CD4-positive, CD25-positive, alpha-beta regulatory T cell (primary cell): ENCODE measurements at regions not wholly inside any gene's neighbourhood (a gene's known extent, or its start where the extent isn't known, plus 50 kb on each side); places are given as distances from the start of the nearest gene placed in this dataset.

Experiments used
- ATAC-seq, 2 donors: fragments of 150-1000 bp; cut with Tn5 transposase; one replicate each; pipeline ENCODE4 v1.10.0; 2021; ENCODE audit warnings: low read depth in 2 of 2, moderate number of reproducible peaks in 2 of 2, moderate library complexity in 1 of 2
- DNase-seq, 3 donors: peaks; one replicate each; pipeline versions ENCODE4 v3.0.0 to v3.0.0-alpha.2; 2012 to 2022; ENCODE audit warnings: mixed read lengths in 1 of 3
- H3K27ac ChIP-seq: one replicate; pipeline ENCODE4 v1.7.0; 2013; ENCODE audit warnings: mild to moderate bottlenecking, low read length; ENCODE audit not compliant: insufficient read depth, poor library complexity, severe bottlenecking
- H3K27me3 ChIP-seq: one replicate; pipeline ENCODE4 v1.7.0; 2013; ENCODE audit warnings: low read length; ENCODE audit not compliant: control insufficient read depth, insufficient read depth
- H3K36me3 ChIP-seq: one replicate; pipeline ENCODE4 v1.7.0; 2013; ENCODE audit warnings: mild to moderate bottlenecking, low read length, moderate library complexity; ENCODE audit not compliant: control insufficient read depth, insufficient read depth
- H3K4me1 ChIP-seq: 2 replicates; pipeline ENCODE4 v1.7.0; 2013; ENCODE audit warnings: mild to moderate bottlenecking, low read length; ENCODE audit not compliant: insufficient read depth, control insufficient read depth, poor library complexity, severe bottlenecking
- H3K4me3 ChIP-seq: one replicate; pipeline ENCODE4 v1.7.0; 2013; ENCODE audit warnings: low read depth, mild to moderate bottlenecking, low read length, moderate library complexity
- H3K9me3 ChIP-seq, 2 experiments: 1 replicate in 1 of 2; 2 replicates in 1 of 2; pipeline ENCODE4 v1.7.0; 2013; ENCODE audit warnings: low read length in 2 of 2, mild to moderate bottlenecking in 1 of 2, moderate library complexity in 1 of 2; ENCODE audit not compliant: control insufficient read depth in 2 of 2
- H3K27ac Mint-ChIP-seq, 3 donors: one replicate each; pipeline ENCODE4 v1.8.0; 2020 to 2022; ENCODE audit warnings: mild to moderate bottlenecking in 3 of 3, mixed read lengths in 3 of 3, moderate library complexity in 2 of 3
- H3K27me3 Mint-ChIP-seq: one replicate; pipeline ENCODE4 v1.8.0; 2022; ENCODE audit warnings: mild to moderate bottlenecking, mixed read lengths
- H3K36me3 Mint-ChIP-seq: one replicate; pipeline ENCODE4 v1.8.0; 2020; ENCODE audit warnings: mixed read lengths
- H3K4me1 Mint-ChIP-seq, 4 donors: one replicate each; pipeline ENCODE4 v1.8.0; 2020 to 2022; ENCODE audit warnings: mixed read lengths in 4 of 4, mild to moderate bottlenecking in 1 of 4
- H3K4me3 Mint-ChIP-seq, 4 donors: one replicate each; pipeline ENCODE4 v1.8.0; 2020 to 2022; ENCODE audit warnings: mild to moderate bottlenecking in 4 of 4, mixed read lengths in 4 of 4, moderate library complexity in 3 of 4
- H3K9me3 Mint-ChIP-seq, 7 donors: one replicate each; pipeline ENCODE4 v1.8.0; 2020 to 2022; ENCODE audit warnings: mixed read lengths in 7 of 7, mild to moderate bottlenecking in 3 of 7, moderate library complexity in 2 of 7

DNA sequence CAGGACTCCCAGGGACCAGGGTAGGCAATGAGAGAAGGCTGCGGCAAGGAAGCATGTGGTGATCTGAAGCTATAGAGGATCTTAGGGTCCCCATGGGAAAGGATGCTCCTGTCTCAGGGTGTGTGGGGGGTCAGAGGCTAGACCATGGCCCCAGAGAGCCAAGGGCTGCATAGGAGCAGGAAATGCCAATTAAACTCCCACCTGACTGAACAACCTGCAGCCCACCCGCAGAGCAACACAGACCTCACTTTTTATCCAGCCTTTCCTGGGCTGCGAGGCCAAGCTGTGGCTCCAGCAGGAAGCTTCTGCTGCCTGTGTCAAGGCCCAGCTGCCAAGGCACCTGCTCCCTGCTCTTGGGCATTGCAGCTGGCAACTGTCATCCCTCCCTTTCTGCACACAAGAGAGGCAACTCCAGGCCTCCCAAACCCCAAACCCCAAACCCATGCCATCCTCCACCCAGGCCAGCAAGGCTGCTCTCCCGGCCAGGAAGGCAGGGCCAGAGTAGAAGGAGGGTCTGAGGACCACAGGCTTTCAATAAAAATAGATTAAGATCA, 290.1 kb downstream of the FOXO1 start:
- DNase-seq = no peak
- Mint-ChIP-seq H3K4me3 (peak overlapping the region in 1 of 4 donors; percentile 13), H3K36me3 (peaks cover under 1% of the 10 kb centered on the region), H3K4me1 (peaks cover 17 to 72% (median 36%) of the 10 kb centered on the region in 4 donors), H3K27ac (peak overlapping the region in 2 of 3 donors; percentile 13 to 27), H3K27me3 (no peaks in the 10 kb centered on the region), H3K9me3 (peaks cover 0 to 4% (median 2%) of the 10 kb centered on the region in 7 donors)
- Histone ChIP-seq H3K4me3 (no peak overlapping the region), H3K36me3 (no peaks in the 10 kb centered on the region), H3K27me3 (no peaks in the 10 kb centered on the region), H3K9me3 (no peaks in the 10 kb centered on the region), H3K4me1 (peaks cover 24% of the 10 kb centered on the region), H3K27ac (no peak overlapping the region)
- no peak for ATAC-seq

DNA sequence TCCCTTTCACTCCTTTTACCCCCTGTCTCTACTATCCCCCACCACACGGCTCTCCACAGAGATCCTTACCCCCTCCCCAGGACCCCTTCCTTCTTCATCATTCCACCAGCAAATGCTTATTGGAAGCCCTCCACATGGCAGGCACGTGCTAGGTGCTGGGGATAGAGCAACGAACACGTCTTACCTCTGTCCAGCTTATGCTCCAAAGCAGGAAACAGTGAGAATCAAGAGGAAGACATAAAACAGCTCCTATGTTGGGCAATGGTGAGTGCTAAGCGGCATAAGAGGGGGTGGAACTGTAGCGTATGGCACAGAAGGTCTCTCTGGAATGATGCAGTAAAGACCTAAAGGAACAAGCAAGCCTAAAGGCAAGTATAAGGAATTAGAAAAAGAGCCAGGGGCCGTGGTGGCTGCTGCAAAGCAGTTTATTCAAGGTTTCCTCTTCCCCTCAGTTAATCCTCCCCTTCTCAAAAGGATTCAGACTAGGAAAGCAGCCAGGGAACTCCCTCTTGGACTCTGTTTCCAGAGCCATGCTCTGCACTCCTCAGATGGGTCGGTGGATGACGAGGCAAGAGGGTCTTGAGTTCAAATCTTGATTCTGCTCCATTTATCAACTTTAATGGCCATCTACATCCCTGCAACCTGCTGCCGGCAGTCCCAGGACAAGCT, 289.4 kb downstream of the FOXO1 start:
- H3K4me3 ChIP-seq = no peak overlapping the region
- no peaks in the 10 kb centered on the region for H3K36me3 ChIP-seq
- Mint-ChIP-seq H3K27me3 (no peaks in the 10 kb centered on the region), H3K4me1 (peaks cover 16 to 66% (median 32%) of the 10 kb centered on the region in 4 donors), H3K4me3 (no peak overlapping the region), H3K9me3 (peaks cover 0 to 4% (median 2%) of the 10 kb centered on the region in 7 donors), H3K27ac (no peak overlapping the region), H3K36me3 (no peaks in the 10 kb centered on the region)
- H3K9me3 ChIP-seq = no peaks in the 10 kb centered on the region
- peaks cover 24% of the 10 kb centered on the region for H3K4me1 ChIP-seq
- ATAC-seq = no peak
- no peak overlapping the region for H3K27ac ChIP-seq
- no peaks in the 10 kb centered on the region for H3K27me3 ChIP-seq
- no peak for DNase-seq

DNA sequence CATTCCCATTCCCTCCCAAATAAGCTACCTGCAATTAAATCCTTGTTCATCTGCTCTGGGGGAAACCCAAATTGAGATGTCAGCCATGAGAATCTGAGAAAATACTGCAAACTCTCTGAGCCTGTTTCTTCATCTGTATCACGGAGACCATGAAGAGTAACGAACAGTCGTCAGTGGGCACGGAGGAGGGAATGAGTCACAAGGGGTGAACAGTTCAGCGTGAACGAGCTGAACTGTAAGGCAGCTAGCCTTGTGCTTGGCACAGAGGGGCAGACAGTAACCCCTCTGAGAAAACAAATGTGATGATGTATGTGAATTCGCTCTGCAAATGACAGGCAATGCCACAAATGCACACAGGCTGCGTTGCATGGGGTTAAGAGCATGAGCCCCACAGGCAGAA, 288.7 kb downstream of the FOXO1 start:
- peaks cover 23% of the 10 kb centered on the region for H3K4me1 ChIP-seq
- DNase-seq (peak in 1 of 3 donors; percentile 35), ATAC-seq (peak; percentile 89 to 91)
- H3K27me3 Mint-ChIP-seq = no peaks in the 10 kb centered on the region
- no peak overlapping the region for H3K27ac ChIP-seq
- H3K36me3 Mint-ChIP-seq = no peaks in the 10 kb centered on the region
- peak overlapping the region in 1 of 4 donors; percentile 15 for H3K4me3 Mint-ChIP-seq
- H3K4me3 ChIP-seq = peak overlapping the region; percentile 44
- peaks cover 16 to 58% (median 32%) of the 10 kb centered on the region in 4 donors for H3K4me1 Mint-ChIP-seq
- no peaks in the 10 kb centered on the region for H3K27me3 ChIP-seq
- H3K9me3 ChIP-seq = no peaks in the 10 kb centered on the region
- no peaks in the 10 kb centered on the region for H3K36me3 ChIP-seq
- peaks cover 0 to 4% (median 2%) of the 10 kb centered on the region in 7 donors for H3K9me3 Mint-ChIP-seq
- peak overlapping the region in 1 of 3 donors; percentile 62 for H3K27ac Mint-ChIP-seq

DNA sequence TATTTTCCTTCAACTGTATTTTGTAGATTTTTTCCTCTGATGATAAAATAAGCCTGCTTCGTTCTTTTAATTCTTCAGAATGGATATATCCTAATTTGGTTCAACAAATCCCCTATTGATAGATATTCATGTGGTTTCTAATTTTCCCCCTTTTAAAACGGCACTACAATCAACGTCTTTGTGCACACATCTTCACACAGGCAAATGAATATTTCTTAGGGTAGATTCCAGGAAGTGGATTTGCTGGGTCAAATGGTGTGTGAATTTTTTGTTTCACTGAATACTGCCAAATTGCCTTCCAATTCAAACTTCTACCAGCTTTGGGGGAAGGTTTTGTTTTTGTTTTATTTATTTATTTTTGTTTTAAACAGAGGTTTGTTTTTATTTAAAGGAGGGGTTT, 287.2 kb downstream of the FOXO1 start:
- Histone ChIP-seq H3K27me3 (no peaks in the 10 kb centered on the region), H3K4me3 (no peak overlapping the region), H3K9me3 (no peaks in the 10 kb centered on the region), H3K27ac (no peak overlapping the region), H3K4me1 (peaks cover 9% of the 10 kb centered on the region), H3K36me3 (no peaks in the 10 kb centered on the region)
- ATAC-seq (no peak), DNase-seq (no peak)
- Mint-ChIP-seq H3K4me3 (peak overlapping the region in 1 of 4 donors; percentile 33), H3K27ac (no peak overlapping the region), H3K36me3 (no peaks in the 10 kb centered on the region), H3K4me1 (peaks cover 10 to 45% (median 22%) of the 10 kb centered on the region in 4 donors), H3K27me3 (no peaks in the 10 kb centered on the region), H3K9me3 (peaks cover 0 to 4% (median 0%) of the 10 kb centered on the region in 7 donors)

DNA sequence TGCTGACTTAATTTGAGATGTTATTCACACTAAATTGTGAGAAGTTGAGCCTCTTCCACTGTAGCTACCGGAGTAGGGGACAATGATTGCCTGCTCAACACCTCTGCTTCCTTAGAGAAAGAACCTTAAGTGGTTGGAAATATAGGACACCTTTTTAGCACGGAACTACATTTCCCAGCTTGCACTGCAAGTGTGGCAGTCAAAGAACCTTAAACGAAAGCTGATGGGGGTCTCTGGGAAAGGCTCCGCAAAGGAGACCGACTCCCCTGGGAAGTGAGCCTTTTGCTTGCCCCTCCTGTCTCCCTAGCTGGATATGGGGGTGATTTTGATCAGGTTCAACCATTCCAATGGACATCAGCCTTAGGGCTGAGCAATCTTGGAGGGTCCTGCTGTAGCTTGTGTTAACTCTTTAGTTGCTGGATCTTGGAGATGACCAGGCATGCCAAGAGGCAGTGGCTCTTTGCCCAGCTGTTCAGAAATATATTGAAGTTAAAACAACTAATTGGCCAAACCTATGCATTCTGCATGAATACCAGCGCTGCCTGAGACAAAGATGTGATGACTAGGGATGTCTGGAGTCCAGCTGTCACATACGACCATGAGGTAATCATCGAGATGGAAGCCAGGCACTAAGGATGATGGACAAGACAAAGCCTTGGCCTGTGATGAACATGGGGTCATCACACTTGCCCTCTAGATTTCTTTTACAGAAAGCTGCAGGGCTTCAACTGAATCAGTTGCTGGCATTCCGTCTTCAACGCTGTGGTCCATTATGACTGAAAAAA, 286.5 kb downstream of the FOXO1 start:
- peaks cover 7% of the 10 kb centered on the region for H3K4me1 ChIP-seq
- no peak overlapping the region for H3K27ac ChIP-seq
- Mint-ChIP-seq H3K27me3 (no peaks in the 10 kb centered on the region), H3K4me3 (no peak overlapping the region), H3K36me3 (peaks cover 2% of the 10 kb centered on the region), H3K9me3 (peaks cover 0 to 4% (median 0%) of the 10 kb centered on the region in 7 donors), H3K4me1 (peaks cover 10 to 44% (median 23%) of the 10 kb centered on the region in 4 donors), H3K27ac (no peak overlapping the region)
- no peak for ATAC-seq
- H3K9me3 ChIP-seq = no peaks in the 10 kb centered on the region
- DNase-seq = no peak
- H3K27me3 ChIP-seq = no peaks in the 10 kb centered on the region
- H3K4me3 ChIP-seq = no peak overlapping the region
- H3K36me3 ChIP-seq = no peaks in the 10 kb centered on the region

DNA sequence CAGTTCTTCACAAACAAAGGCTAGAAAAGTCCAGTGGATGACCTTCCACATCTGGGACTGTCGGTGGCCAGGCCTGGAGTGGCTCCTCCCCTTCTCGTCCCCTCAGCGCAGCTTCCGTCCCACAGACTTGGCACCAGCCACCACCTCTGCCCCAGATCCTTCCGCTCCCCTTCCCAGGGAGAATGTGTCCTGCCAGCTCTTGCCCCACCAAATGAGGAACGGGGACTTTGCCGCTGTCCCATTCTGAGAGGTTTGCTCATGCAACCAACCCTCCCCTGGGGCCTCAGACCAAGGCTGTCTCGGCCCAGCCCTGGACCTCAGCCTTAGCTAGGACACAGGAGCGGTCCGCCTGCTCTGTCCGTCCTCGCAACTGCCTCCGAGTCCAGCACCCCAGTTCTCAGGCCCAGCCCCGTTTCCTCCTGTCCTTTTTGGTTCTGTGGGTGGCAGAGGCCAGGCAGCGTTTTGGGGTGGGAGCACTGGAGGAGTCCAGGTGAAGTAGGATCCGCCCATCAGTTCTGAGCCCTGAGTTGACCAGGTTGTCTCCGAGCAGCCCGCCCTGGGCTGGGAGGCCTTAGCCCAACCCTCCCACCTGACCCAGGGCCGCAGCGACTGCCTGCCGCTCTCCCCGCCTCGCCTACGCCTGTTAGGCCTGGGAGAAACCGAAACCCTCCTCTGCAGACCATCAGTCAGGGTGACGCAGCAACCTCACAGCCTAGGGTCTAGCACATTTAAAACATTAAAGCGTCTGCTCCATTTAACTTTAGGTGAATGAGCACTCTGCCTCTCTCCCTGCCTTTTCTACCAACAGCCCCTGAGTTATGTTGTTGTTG, 284.3 kb downstream of the FOXO1 start:
- Mint-ChIP-seq H3K27ac (no peak overlapping the region), H3K9me3 (peaks cover 0 to 4% (median 0%) of the 10 kb centered on the region in 7 donors), H3K27me3 (no peaks in the 10 kb centered on the region), H3K36me3 (peaks cover 7% of the 10 kb centered on the region), H3K4me3 (peak overlapping the region in 1 of 4 donors; percentile 12), H3K4me1 (peaks cover 10 to 46% (median 27%) of the 10 kb centered on the region in 4 donors)
- H3K27me3 ChIP-seq = no peaks in the 10 kb centered on the region
- H3K27ac ChIP-seq = no peak overlapping the region
- peaks cover 7% of the 10 kb centered on the region for H3K4me1 ChIP-seq
- ATAC-seq (no peak), DNase-seq (no peak)
- no peaks in the 10 kb centered on the region for H3K9me3 ChIP-seq
- no peak overlapping the region for H3K4me3 ChIP-seq
- no peaks in the 10 kb centered on the region for H3K36me3 ChIP-seq

DNA sequence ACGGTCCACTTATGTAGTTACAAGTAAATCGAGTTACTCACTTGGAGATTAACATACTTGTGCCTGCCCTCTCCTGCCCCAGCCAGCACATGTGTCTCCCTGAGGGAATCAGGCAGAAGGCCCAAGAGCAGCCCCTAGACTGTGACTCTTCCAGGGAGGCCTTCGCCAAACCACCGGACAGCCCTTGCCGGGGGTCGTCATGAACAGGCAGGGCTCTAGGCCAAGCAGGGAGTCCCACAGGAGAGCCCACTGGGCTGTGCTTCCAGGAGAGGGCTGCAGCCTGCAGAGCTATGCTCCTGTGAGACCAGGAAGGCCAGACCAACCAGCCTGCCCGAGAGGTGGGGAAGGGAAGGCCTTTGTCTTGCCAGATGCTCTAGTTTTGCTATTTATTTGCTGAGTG, 283.3 kb downstream of the FOXO1 start:
- no peaks in the 10 kb centered on the region for H3K27me3 ChIP-seq
- ATAC-seq (no peak), DNase-seq (no peak)
- no peaks in the 10 kb centered on the region for H3K9me3 ChIP-seq
- H3K36me3 ChIP-seq = no peaks in the 10 kb centered on the region
- H3K4me1 ChIP-seq = no peaks in the 10 kb centered on the region
- Mint-ChIP-seq H3K27ac (no peak overlapping the region), H3K4me3 (peak overlapping the region in 1 of 4 donors; percentile 12), H3K27me3 (no peaks in the 10 kb centered on the region), H3K4me1 (peaks cover 14 to 45% (median 27%) of the 10 kb centered on the region in 4 donors), H3K9me3 (peaks cover 0 to 3% (median 0%) of the 10 kb centered on the region in 7 donors), H3K36me3 (peaks cover 7% of the 10 kb centered on the region)
- H3K4me3 ChIP-seq = no peak overlapping the region
- no peak overlapping the region for H3K27ac ChIP-seq
